Caco-2 (cell line): ENCODE measurements at regions not wholly inside any gene's neighbourhood (a gene's known extent, or its start where the extent isn't known, plus 50 kb on each side); places are given as distances from the start of the nearest gene placed in this dataset.

Experiments
- BruUV-seq: library from RNA; stranded (reverse); fragments of 400-500 nt; replicated peaks from 2 replicates; lab custom pipeline; 2021; lab: Mats Ljungman, UMichigan
- CTCF ChIA-PET: fragments of 300-600 bp; sonication (Branson Sonifier 250); formaldehyde crosslinking; loops from one replicate; lab custom pipeline; 2022; ENCODE audit warnings: antibody characterized with exemption; lab: Charles Lee
- POLR2A ChIA-PET: fragments of 300-600 bp; sonication (Branson Sonifier 250); formaldehyde crosslinking; loops from one replicate; lab custom pipeline; 2022; ENCODE audit warnings: antibody characterized with exemption; lab: Charles Lee
- DNase-seq, 2 experiments: peaks; one replicate each; pipeline versions ENCODE4 v3.0.0 to v3.0.0-alpha.2; 2020 to 2022
- H3K27me3 ChIP-seq: replicated peaks from 2 replicates; pipeline ENCODE4 v1.6.0; 2011; ENCODE audit warnings: low read length; ENCODE audit not compliant: control insufficient read depth, insufficient read depth
- H3K36me3 ChIP-seq: 2 replicates; pipeline ENCODE4 v1.5.1; 2011; ENCODE audit warnings: low read length; ENCODE audit not compliant: control insufficient read depth, insufficient read depth
- H3K4me1 ChIP-seq: fragments of 250-450 bp; sonication (Bioruptor Pico); 2 replicates; pipeline ENCODE4 v1.5.1; 2020; ENCODE audit warnings: mild to moderate bottlenecking
- H3K4me3 ChIP-seq: 2 replicates; pipeline ENCODE4 v1.5.1; 2011; ENCODE audit warnings: low read depth, mild to moderate bottlenecking, control low read depth, low read length
- H3K9me3 ChIP-seq: fragments of 250-450 bp; sonication (Bioruptor Pico); 2 replicates; pipeline ENCODE4 v1.5.1; 2020; ENCODE audit warnings: mild to moderate bottlenecking, moderate library complexity
- H3K27ac Mint-ChIP-seq: one replicate; pipeline ENCODE4 v1.8.0; 2022; ENCODE audit warnings: mixed read lengths; ENCODE audit not compliant: unreplicated experiment
- H3K27me3 Mint-ChIP-seq: one replicate; pipeline ENCODE4 v1.8.0; 2022; ENCODE audit warnings: mixed read lengths; ENCODE audit not compliant: insufficient read depth, unreplicated experiment
- H3K36me3 Mint-ChIP-seq: one replicate; pipeline ENCODE4 v1.8.0; 2022; ENCODE audit warnings: mild to moderate bottlenecking, mixed read lengths; ENCODE audit not compliant: insufficient read depth, unreplicated experiment
- H3K4me1 Mint-ChIP-seq: one replicate; pipeline ENCODE4 v1.8.0; 2022; ENCODE audit warnings: low read depth, mixed read lengths; ENCODE audit not compliant: unreplicated experiment
- H3K4me3 Mint-ChIP-seq: one replicate; pipeline ENCODE4 v1.8.0; 2022; ENCODE audit warnings: mild to moderate bottlenecking, moderate library complexity, mixed read lengths; ENCODE audit not compliant: unreplicated experiment
- H3K9me3 Mint-ChIP-seq: one replicate; pipeline ENCODE4 v1.8.0; 2022; ENCODE audit warnings: mixed read lengths; ENCODE audit not compliant: unreplicated experiment
- intact Hi-C: fragments of 100-400 bp; cut with micrococcal nuclease; formaldehyde crosslinking; loops from one replicate; pipeline ENCODE4 v1.10.0; 2022; ENCODE audit not compliant: unreplicated experiment
- TF ChIP-seq, protein P1 (sequence below), 2 experiments: fragments of 200-600 bp in 1 of 2; IDR thresholded peaks; 1 replicate in 1 of 2; 2 replicates in 1 of 2; pipeline versions ENCODE4 v1.5.1 to v1.8.0; 2011 to 2022; ENCODE audit warnings: antibody characterized with exemption in 1 of 2, control low read depth in 1 of 2, inconsistent platforms in 1 of 2, low read depth in 1 of 2, low read length in 1 of 2, mild to moderate bottlenecking in 1 of 2, moderate library complexity in 1 of 2; ENCODE audit not compliant: insufficient read depth in 1 of 2, severe bottlenecking in 1 of 2, unreplicated experiment in 1 of 2

DNA sequence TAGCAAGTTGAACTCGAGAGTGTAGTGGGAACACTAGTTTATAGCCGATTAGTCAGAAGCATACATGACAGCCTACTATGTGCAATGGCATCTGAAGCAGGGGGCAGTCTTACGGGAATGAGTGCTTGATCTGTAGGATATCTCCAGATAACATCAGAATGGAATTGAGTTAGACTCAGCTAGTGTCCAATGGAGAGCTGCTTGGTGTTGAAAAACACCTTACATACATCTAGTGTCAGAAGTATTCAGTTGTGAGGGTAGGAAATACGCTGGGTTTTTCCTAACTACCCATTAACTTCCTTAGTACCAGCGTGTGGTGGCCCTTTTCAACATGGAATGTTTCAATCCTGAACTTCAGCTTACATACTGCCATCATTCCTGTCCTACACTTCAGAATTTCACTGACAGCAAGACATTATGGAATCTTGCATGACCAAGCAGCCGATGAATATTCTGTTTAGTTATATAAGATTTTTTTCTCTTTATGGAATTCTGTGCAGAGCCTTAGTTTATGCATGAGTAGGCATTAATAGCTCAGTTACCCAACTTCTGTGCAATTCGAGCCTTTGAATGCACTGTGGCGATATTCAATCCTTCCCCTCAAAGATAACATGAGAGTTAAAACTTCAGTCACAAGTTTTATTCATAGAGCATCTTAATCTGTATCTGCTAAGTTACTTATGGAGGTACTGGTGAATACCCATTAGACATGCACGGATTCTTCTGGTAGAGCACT is 218.6 kb upstream of the MOCS1 start:
- Histone ChIP-seq H3K4me3 (no peak overlapping the region), H3K9me3 (no peaks in the 10 kb centered on the region), H3K27me3 (no peaks in the 10 kb centered on the region; the same call in 1 of the 2 replicates), H3K4me1 (no peaks in the 10 kb centered on the region), H3K36me3 (no peaks in the 10 kb centered on the region)
- H3K4me3 Mint-ChIP-seq = no peak overlapping the region
- H3K27me3 Mint-ChIP-seq = peaks cover 9% of the 10 kb centered on the region
- TF ChIP-seq, protein P1, sequence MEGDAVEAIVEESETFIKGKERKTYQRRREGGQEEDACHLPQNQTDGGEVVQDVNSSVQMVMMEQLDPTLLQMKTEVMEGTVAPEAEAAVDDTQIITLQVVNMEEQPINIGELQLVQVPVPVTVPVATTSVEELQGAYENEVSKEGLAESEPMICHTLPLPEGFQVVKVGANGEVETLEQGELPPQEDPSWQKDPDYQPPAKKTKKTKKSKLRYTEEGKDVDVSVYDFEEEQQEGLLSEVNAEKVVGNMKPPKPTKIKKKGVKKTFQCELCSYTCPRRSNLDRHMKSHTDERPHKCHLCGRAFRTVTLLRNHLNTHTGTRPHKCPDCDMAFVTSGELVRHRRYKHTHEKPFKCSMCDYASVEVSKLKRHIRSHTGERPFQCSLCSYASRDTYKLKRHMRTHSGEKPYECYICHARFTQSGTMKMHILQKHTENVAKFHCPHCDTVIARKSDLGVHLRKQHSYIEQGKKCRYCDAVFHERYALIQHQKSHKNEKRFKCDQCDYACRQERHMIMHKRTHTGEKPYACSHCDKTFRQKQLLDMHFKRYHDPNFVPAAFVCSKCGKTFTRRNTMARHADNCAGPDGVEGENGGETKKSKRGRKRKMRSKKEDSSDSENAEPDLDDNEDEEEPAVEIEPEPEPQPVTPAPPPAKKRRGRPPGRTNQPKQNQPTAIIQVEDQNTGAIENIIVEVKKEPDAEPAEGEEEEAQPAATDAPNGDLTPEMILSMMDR (IDR thresholded peaks at IDR 0.05; ENCODE audit: insufficient read depth in 1 of 2, low read depth in 1 of 2, low read length in 1 of 2, severe bottlenecking in 1 of 2, unreplicated experiment in 1 of 2) = no peak
- POLR2A ChIA-PET = no interaction called here
- BruUV-seq = no TSS peak
- intact Hi-C loops = no loop called here
- no peak for DNase-seq
- no peaks in the 10 kb centered on the region for H3K4me1 Mint-ChIP-seq
- CTCF ChIA-PET = no interaction called here
- no peaks in the 10 kb centered on the region for H3K36me3 Mint-ChIP-seq
- H3K9me3 Mint-ChIP-seq = no peaks in the 10 kb centered on the region
- no peak overlapping the region for H3K27ac Mint-ChIP-seq

DNA sequence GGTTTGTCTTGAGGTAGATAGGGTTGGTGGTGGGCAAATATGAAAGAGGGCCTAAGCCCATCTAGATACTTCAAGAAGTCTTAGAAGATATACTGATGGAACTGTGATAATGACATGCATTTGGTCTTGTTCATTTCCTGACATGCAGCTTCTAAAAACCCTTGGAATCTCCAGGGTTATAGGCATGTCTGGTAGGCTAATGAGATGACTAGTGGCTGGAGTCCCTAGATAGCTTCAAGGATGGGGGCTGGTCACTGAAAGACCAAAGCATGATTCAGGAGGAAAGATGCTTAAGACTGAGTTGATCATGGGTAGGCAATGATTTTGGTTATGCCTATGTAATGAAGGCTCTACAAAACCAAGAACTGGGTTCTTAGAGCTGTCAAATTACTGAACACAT is 217.9 kb upstream of the MOCS1 start:
- no peaks in the 10 kb centered on the region; the same call in 1 of the 2 replicates for H3K27me3 ChIP-seq
- Mint-ChIP-seq H3K36me3 (no peaks in the 10 kb centered on the region), H3K27me3 (peaks cover 9% of the 10 kb centered on the region), H3K9me3 (no peaks in the 10 kb centered on the region), H3K4me1 (no peaks in the 10 kb centered on the region), H3K27ac (no peak overlapping the region), H3K4me3 (no peak overlapping the region)
- CTCF ChIA-PET = no interaction called here
- no peaks in the 10 kb centered on the region for H3K36me3 ChIP-seq
- POLR2A ChIA-PET = no interaction called here
- no TSS peak for BruUV-seq
- intact Hi-C loops = no loop called here
- H3K4me1 ChIP-seq = no peaks in the 10 kb centered on the region
- TF ChIP-seq, protein P1 (IDR thresholded peaks at IDR 0.05; ENCODE audit: insufficient read depth in 1 of 2, low read depth in 1 of 2, low read length in 1 of 2, severe bottlenecking in 1 of 2, unreplicated experiment in 1 of 2) = no peak
- no peaks in the 10 kb centered on the region for H3K9me3 ChIP-seq
- no peak for DNase-seq
- H3K4me3 ChIP-seq = no peak overlapping the region

DNA sequence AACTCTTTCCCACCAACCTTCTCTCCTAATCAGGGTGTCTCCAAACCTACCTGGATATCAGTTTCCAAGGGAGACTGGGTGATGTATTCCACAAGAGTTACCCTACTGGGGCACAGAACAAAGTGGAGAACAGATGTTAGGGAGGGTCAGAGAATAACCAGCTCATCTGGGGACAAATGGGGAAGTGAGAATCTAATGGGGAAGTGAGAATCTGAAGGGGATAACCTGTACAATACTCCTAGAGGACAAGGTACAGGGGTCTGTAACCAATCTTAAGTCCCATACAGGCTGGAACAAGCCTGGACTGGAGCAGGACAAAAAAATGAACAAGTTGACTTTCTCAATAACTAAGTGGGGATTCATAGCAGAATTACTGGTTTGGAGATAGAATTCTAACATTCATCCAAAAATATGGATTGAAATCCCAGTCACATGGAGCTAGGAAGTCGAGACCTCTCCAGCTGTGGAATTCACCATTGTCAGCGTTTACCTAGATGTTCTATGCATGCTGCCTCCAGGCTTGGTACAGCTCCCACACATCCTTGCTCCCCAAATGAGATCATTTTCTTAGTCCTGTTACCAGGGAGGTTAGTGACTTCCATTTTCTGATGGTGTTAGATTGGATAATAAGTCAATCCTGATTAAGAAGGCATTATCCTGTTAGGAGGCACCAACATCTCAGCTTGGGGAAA is 214.8 kb upstream of the MOCS1 start:
- DNase-seq = no peak
- H3K4me3 ChIP-seq = no peak overlapping the region
- Mint-ChIP-seq H3K4me3 (no peak overlapping the region), H3K4me1 (no peaks in the 10 kb centered on the region), H3K27ac (no peak overlapping the region), H3K27me3 (peaks cover 9% of the 10 kb centered on the region), H3K9me3 (no peaks in the 10 kb centered on the region), H3K36me3 (no peaks in the 10 kb centered on the region)
- ChIA-PET CTCF (no interaction called here), POLR2A (no interaction called here)
- no peaks in the 10 kb centered on the region for H3K36me3 ChIP-seq
- no peaks in the 10 kb centered on the region for H3K9me3 ChIP-seq
- BruUV-seq = no TSS peak
- TF ChIP-seq, protein P1 (IDR thresholded peaks at IDR 0.05; ENCODE audit: insufficient read depth in 1 of 2, low read depth in 1 of 2, low read length in 1 of 2, severe bottlenecking in 1 of 2, unreplicated experiment in 1 of 2) = no peak
- H3K4me1 ChIP-seq = no peaks in the 10 kb centered on the region
- intact Hi-C loops = no loop called here
- H3K27me3 ChIP-seq = no peaks in the 10 kb centered on the region; the same call in 1 of the 2 replicates
